Liver (tissue), 8 donors: ENCODE measurements at regions not wholly inside any gene's neighbourhood (a gene's known extent, or its start where the extent isn't known, plus 50 kb on each side); places are given as distances from the start of the nearest gene placed in this dataset.

ENCODE experiments used
- DNase-seq: peaks from one replicate; pipeline ENCODE4 v3.0.0-alpha.2; 2017; ENCODE audit warnings: low spot score
- H3K27ac ChIP-seq, 2 donors: one replicate each; pipeline ENCODE4 v1.7.0; 2013; ENCODE audit warnings: inconsistent platforms in 2 of 2, low read length in 2 of 2, control low read depth in 1 of 2, low read depth in 1 of 2, mild to moderate bottlenecking in 1 of 2
- H3K27me3 ChIP-seq, 4 donors: one replicate each; pipeline versions ENCODE4 v1.6.1 to v1.7.0; 2013; ENCODE audit warnings: low read length in 3 of 4, inconsistent platforms in 1 of 4, mild to moderate bottlenecking in 1 of 4, moderate library complexity in 1 of 4; ENCODE audit not compliant: control insufficient read depth in 4 of 4, insufficient read depth in 4 of 4
- H3K36me3 ChIP-seq, 4 donors: one replicate each; pipeline versions ENCODE4 v1.6.1 to v1.7.0; 2013; ENCODE audit warnings: low read length in 3 of 4, mild to moderate bottlenecking in 3 of 4, low read depth in 1 of 4, moderate library complexity in 1 of 4; ENCODE audit not compliant: control insufficient read depth in 4 of 4, insufficient read depth in 3 of 4
- H3K4me1 ChIP-seq, 4 donors: one replicate each; pipeline versions ENCODE4 v1.6.1 to v1.7.0; 2013; ENCODE audit warnings: low read length in 3 of 4, mild to moderate bottlenecking in 3 of 4, moderate library complexity in 1 of 4; ENCODE audit not compliant: control insufficient read depth in 4 of 4, insufficient read depth in 4 of 4
- H3K4me3 ChIP-seq, 3 donors: one replicate each; pipeline versions ENCODE4 v1.6.1 to v1.7.0; 2013; ENCODE audit warnings: low read length in 3 of 3, control low read depth in 1 of 3, low read depth in 1 of 3, mild to moderate bottlenecking in 1 of 3
- H3K9ac ChIP-seq, 2 donors: one replicate each; pipeline ENCODE4 v1.7.0; 2013; ENCODE audit warnings: low read length in 2 of 2, mild to moderate bottlenecking in 2 of 2, moderate library complexity in 2 of 2, control low read depth in 1 of 2, low read depth in 1 of 2
- H3K9me3 ChIP-seq, 4 donors: one replicate each; pipeline versions ENCODE4 v1.6.1 to v1.7.0; 2013; ENCODE audit warnings: low read length in 3 of 4; ENCODE audit not compliant: control insufficient read depth in 4 of 4
- ATF3 ChIP-seq: IDR thresholded peaks from 2 replicates; pipeline ENCODE4 v1.6.1; 2016; ENCODE audit warnings: antibody characterized with exemption
- CTCF ChIP-seq: fragments of 150-350 bp; IDR thresholded peaks from 2 replicates; pipeline ENCODE4 v1.5.1; 2017; ENCODE audit warnings: improper control_type of control experiment, low read depth, low read length; ENCODE audit not compliant: missing input control
- EGR1 ChIP-seq, 2 donors: IDR thresholded peaks; 2 replicates each; pipeline ENCODE4 v1.6.1; 2016 to 2018; ENCODE audit warnings: antibody characterized with exemption in 2 of 2, low read depth in 2 of 2
- FOXA1 ChIP-seq: IDR thresholded peaks from 2 replicates; pipeline ENCODE4 v1.6.1; 2016; ENCODE audit warnings: antibody characterized with exemption
- FOXA2 ChIP-seq: IDR thresholded peaks from 2 replicates; pipeline ENCODE4 v1.6.1; 2016; ENCODE audit warnings: antibody characterized with exemption
- GABPA ChIP-seq, 2 donors: IDR thresholded peaks in 1 of 2; conservative IDR thresholded peaks in 1 of 2; 2 replicates each; pipeline ENCODE4 v1.6.1; 2016; ENCODE audit warnings: antibody characterized with exemption in 2 of 2, mild to moderate bottlenecking in 1 of 2, moderate library complexity in 1 of 2
- HNF4A ChIP-seq, 2 donors: conservative IDR thresholded peaks; 2 replicates each; pipeline ENCODE4 v1.6.1; 2016; ENCODE audit warnings: antibody characterized with exemption in 2 of 2, mild to moderate bottlenecking in 2 of 2
- HNF4G ChIP-seq: IDR thresholded peaks from 2 replicates; pipeline ENCODE4 v1.6.1; 2016; ENCODE audit warnings: antibody characterized with exemption
- JUND ChIP-seq, 2 donors: IDR thresholded peaks; 2 replicates each; pipeline ENCODE4 v1.6.1; 2016; ENCODE audit warnings: antibody characterized with exemption in 2 of 2
- MAX ChIP-seq: IDR thresholded peaks from 2 replicates; pipeline ENCODE4 v1.6.1; 2016; ENCODE audit warnings: antibody characterized with exemption
- NR2F2 ChIP-seq: IDR thresholded peaks from 2 replicates; pipeline ENCODE4 v1.6.1; 2016; ENCODE audit warnings: antibody characterized with exemption
- RAD21 ChIP-seq, 2 donors: IDR thresholded peaks; 2 replicates each; pipeline ENCODE4 v1.6.1; 2016; ENCODE audit warnings: antibody characterized with exemption in 2 of 2, mild to moderate bottlenecking in 2 of 2
- REST ChIP-seq: IDR thresholded peaks from 2 replicates; pipeline ENCODE4 v1.6.1; 2016; ENCODE audit warnings: antibody characterized with exemption, mild to moderate bottlenecking
- RXRA ChIP-seq, 2 donors: IDR thresholded peaks; 2 replicates each; pipeline ENCODE4 v1.6.1; 2017 to 2018; ENCODE audit warnings: antibody characterized with exemption in 2 of 2, mild to moderate bottlenecking in 1 of 2
- SP1 ChIP-seq: IDR thresholded peaks from 2 replicates; pipeline ENCODE4 v1.6.1; 2018; ENCODE audit warnings: antibody characterized with exemption, mild to moderate bottlenecking
- TAF1 ChIP-seq: conservative IDR thresholded peaks from 2 replicates; pipeline ENCODE4 v1.6.1; 2016; ENCODE audit warnings: antibody characterized with exemption, mild to moderate bottlenecking
- YY1 ChIP-seq: IDR thresholded peaks from 2 replicates; pipeline ENCODE4 v1.6.1; 2016; ENCODE audit warnings: antibody characterized with exemption, mild to moderate bottlenecking
- ZBTB33 ChIP-seq: IDR thresholded peaks from 2 replicates; pipeline ENCODE4 v1.6.1; 2016; ENCODE audit warnings: antibody characterized with exemption
- WGBS: extraction: QIAGEN DNeasy Blood & Tissue Kit; methylation state at CpG from one replicate; pipeline ENCODE4 v1.1.7; 2013; 5-methylcytosine and 5-hydroxymethylcytosine counted together
- donor health status: healthy.
- donor health status: healthy.
- donor health status: healthy.
- donor health status: healthy.
- donor health status: healthy.

GRCh38 chr1:94351481-94351880, 66.7 kb upstream of the ABCD3 start:
- no peak overlapping the region for H3K9ac ChIP-seq
- WGBS, result 60% methylated on average over 2 of the region's 2 CpGs

GRCh38 chr1:94350350-94350924, 67.8 kb upstream of the ABCD3 start:
- 38% methylated on average over 1 of the region's 1 CpG for WGBS
- H3K4me1 ChIP-seq, result peaks cover 4 to 32% (median 16%) of the 10 kb centered on the region in 4 donors
- no peak for TF ChIP-seq GABPA (IDR thresholded peaks at IDR 0.05 in 1 of 2, conservative IDR thresholded peaks at IDR 0.05 in 1 of 2)
- no peak for TF ChIP-seq HNF4G
- no peak for TF ChIP-seq EGR1 (IDR thresholded peaks at IDR 0.05; ENCODE audit: low read depth in 2 of 2)
- TF ChIP-seq JUND (IDR thresholded peaks at IDR 0.05), result no peak
- TF ChIP-seq ATF3, result no peak
- peak; percentile 34 for TF ChIP-seq FOXA1
- no peak for TF ChIP-seq CTCF
- no peak for TF ChIP-seq ZBTB33
- TF ChIP-seq YY1, result no peak
- peak; percentile 42 for TF ChIP-seq SP1
- TF ChIP-seq MAX, result peak; percentile 76
- peak; percentile 45 for TF ChIP-seq REST
- no peak for TF ChIP-seq TAF1
- TF ChIP-seq HNF4A (conservative IDR thresholded peaks at IDR 0.05), result peak; percentile 82 to 85
- TF ChIP-seq FOXA2, result no peak
- TF ChIP-seq RXRA (IDR thresholded peaks at IDR 0.05), result peak in 1 of 2 donors; percentile 3
- no peak for TF ChIP-seq NR2F2
- TF ChIP-seq RAD21 (IDR thresholded peaks at IDR 0.05), result no peak
- no peak overlapping the region for H3K4me3 ChIP-seq
- no peaks in the 10 kb centered on the region for H3K36me3 ChIP-seq
- H3K27ac ChIP-seq, result peak overlapping the region; percentile 76 to 84
- H3K9ac ChIP-seq, result no peak overlapping the region
- no peak for DNase-seq
- H3K9me3 ChIP-seq, result no peaks in the 10 kb centered on the region
- no peaks in the 10 kb centered on the region for H3K27me3 ChIP-seq

More at GRCh38 chr1:94351481-94351880, 66.7 kb upstream of the ABCD3 start:
- Histone ChIP-seq H3K27me3 (no peaks in the 10 kb centered on the region), H3K9me3 (no peaks in the 10 kb centered on the region), H3K27ac (no peak overlapping the region), H3K4me1 (peaks cover 4 to 37% (median 21%) of the 10 kb centered on the region in 4 donors), H3K4me3 (no peak overlapping the region), H3K36me3 (no peaks in the 10 kb centered on the region)
- no peak for DNase-seq
- no peak for TF ChIP-seq HNF4A (conservative IDR thresholded peaks at IDR 0.05)
- no peak for TF ChIP-seq EGR1 (IDR thresholded peaks at IDR 0.05; ENCODE audit: low read depth in 2 of 2)
